GM10248 (cell line): ENCODE measurements at regions not wholly inside any gene's neighbourhood (a gene's known extent, or its start where the extent isn't known, plus 50 kb on each side); places are given as distances from the start of the nearest gene placed in this dataset.
"Not testable (repeated sequence)": the region's sequence is repeated elsewhere in the genome, so short reads cannot be mapped to it uniquely, and the experiment has no call there.

Source experiments
- CTCF ChIA-PET: fragments of 300-600 bp; sonication (Branson Sonifier 250); formaldehyde crosslinking; extraction: SDS; loops from one replicate; lab custom pipeline; 2021; ENCODE audit warnings: antibody characterized with exemption; lab: Yijun Ruan, JAX
- POLR2A ChIA-PET: fragments of 350-650 bp; sonication (Branson Sonifier 250); formaldehyde crosslinking; extraction: SDS; loops from one replicate; lab custom pipeline; 2020; ENCODE audit warnings: antibody characterized with exemption; lab: Yijun Ruan, JAX
- DNase-seq: peaks from one replicate; pipeline ENCODE4 v3.0.0; 2012; ENCODE audit errors: extremely low spot score
- CTCF ChIP-seq: IDR thresholded peaks from 2 replicates; pipeline ENCODE4 v1.5.1; 2012; ENCODE audit warnings: mild to moderate bottlenecking, low read depth; ENCODE audit errors: extremely low read depth, missing control alignments, control extremely low read depth

DNA sequence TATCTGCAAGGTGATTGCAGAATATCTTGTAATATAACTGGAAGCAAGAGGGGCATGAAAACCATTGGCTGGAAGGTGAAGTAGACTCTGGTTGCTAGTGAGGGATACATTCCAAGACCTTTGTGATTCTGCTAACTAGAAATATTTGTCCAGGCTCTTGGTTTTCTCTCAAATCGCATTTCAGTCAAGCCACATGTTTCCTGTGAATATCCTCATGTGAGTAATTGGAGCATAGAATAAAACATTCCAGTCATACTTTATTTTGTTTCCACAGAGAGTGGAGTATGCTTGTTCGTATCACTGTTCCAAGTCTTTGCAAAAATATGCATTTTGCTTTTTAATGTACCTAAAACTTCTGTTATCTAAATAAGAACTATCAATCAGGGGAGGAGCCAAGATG lies 850.0 kb downstream of the EPHA3 start:
- DNase-seq, result no peak
- ChIA-PET CTCF (no interaction called here), POLR2A (no interaction called here)
- no peak for TF ChIP-seq CTCF

DNA sequence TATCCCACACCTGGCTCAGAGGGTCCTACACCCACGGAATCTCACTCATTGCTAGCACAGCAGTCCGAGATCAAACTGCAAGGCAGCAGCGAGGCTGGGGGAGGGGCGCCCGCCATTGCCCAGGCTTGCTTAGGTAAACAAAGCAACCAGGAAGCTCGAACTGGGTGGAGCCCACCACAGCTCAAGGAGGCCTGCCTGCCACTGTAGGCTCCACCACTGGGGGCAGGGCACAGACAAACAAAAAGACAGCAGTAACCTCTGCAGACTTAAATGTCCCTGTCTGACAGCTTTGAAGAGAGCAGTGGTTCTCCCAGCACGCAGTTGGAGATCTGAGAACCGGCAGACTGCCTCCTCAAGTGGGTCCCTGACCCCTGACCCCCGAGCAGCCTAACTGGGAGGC lies 850.7 kb downstream of the EPHA3 start:
- POLR2A ChIA-PET, CTCF ChIA-PET, DNase-seq: not testable (repeated sequence)

DNA sequence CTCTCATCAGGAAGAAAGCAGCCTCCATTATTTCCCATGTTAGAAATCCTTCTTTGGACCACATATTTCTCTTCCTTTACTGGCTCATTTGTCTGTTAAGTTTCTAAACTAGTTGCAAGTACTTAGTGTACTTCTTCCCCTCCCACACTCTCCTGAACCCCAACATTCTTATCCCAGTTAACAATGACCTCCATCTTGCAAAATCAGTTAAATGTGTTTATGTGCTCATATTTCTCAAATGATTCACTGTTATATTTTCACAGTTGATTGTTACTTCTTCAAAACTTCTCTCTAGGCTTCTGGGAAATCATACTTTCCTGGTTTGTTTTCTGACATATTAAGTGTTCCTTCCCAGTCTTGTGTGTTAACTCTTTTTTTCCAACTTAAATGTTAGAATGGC lies 856.9 kb downstream of the EPHA3 start:
- CTCF ChIA-PET, result no interaction called here
- POLR2A ChIA-PET, result no interaction called here
- no peak for DNase-seq
- TF ChIP-seq CTCF, result no peak

DNA sequence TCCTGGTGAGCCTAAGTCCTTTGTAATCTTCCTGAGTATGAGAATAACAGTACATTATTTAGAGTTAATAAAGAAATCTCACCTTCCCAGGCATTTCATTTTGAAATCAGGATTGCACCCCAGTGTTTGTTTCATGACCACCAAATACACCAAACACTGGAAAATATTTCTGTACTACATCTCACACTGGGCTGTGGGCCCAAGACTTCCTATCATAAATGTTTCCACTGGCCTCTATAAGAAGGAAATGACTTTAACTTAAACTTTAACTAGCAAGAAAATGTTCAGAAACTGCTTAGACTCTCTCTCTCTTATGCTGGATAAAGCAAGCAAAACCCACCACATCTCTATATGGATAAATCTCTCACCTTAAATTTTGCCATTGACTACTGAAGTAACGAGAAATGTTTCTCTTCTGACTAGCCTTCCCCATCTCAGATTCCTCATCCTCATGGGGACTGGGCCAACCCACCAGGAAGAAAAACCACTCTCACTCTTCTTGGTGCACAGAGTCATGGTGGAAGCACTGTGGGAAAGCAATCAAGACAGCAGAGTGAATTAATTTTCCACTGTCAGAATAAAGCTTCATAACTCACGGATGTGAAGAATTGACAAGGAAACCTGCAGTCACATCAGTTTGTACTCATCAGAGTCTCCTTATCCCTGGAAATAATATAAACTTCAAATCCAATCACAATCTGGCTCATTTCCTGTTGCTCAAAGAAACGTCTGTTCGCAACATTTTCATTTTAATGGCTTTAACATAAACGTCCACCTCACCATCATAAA lies 859.6 kb downstream of the EPHA3 start:
- CTCF ChIA-PET, result no interaction called here
- no peak for DNase-seq

GRCh38 chr3:89971329-89971728 lies 863.9 kb downstream of the EPHA3 start:
- ChIA-PET POLR2A (no interaction called here), CTCF (no interaction called here)
- no peak for TF ChIP-seq CTCF
- DNase-seq, result no peak

More for the DNA sequence above, 859.6 kb downstream of the EPHA3 start:
- POLR2A ChIA-PET, result no interaction called here
- no peak for TF ChIP-seq CTCF

DNA sequence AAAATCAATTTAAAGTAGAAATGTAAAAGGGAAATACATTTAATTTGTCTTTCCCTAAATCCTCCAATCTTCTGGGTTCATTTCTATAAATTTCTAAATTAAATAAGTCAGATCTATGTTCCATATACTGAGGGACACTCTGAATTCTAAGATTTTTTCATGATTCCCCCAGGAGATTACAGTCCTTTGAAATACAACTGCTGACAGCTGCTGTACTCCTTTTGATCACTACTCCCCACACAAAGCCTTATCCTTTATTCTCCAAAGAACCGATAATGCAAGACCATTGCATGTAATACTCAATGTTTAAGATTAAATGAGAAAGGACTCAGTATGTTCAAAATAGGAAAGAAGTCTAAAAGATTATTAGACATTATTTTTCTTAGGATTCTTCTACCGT lies 865.7 kb downstream of the EPHA3 start:
- TF ChIP-seq CTCF, result no peak
- CTCF ChIA-PET, result no interaction called here
- POLR2A ChIA-PET, result no interaction called here
- DNase-seq, result no peak

DNA sequence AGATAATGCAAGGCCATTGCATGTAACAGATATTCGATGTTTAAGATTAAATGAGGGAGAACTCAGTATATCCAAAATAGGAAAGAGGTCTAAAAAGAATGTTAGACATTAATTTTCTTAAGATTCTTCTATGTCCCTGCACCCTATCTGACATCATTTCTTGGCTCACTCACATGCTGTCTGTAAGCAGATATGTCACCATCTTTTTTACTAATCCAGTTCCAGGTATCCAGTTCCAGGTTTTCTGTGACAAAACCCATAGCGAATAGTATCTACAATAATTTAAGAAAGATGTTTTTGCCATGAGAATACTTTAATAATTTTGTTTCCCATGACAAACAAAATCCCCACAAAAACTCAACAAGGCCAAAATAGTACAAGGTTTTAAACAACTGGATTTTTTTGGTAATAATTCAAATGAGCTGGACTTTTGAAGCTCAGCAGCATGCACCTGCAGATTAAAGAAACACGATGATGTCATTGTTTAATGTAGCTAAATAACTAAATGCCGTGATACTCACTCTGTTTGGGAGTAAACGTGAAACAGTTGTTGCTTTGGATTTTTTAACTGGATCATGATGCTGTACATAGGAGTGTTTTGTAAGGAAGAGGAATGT lies 867.6 kb downstream of the EPHA3 start:
- ChIA-PET POLR2A (no interaction called here), CTCF (no interaction called here)
- DNase-seq, result no peak
- TF ChIP-seq CTCF, result no peak
